IMR-90 (cell line): ENCODE measurements at regions not wholly inside any gene's neighbourhood (a gene's known extent, or its start where the extent isn't known, plus 50 kb on each side); places are given as distances from the start of the nearest gene placed in this dataset.
A peak's percentile ranks its signal among the peaks of the same experiment; 100 is the strongest.

Experiments
- ATAC-seq: fragments of 200-7000 bp; cut with Tn5 transposase; 2 replicates; pipeline ENCODE4 v1.9.1; 2020; ENCODE audit warnings: low read depth, mild to moderate bottlenecking, moderate library complexity
- BruUV-seq: library from RNA; stranded (reverse); fragments of 400-500 nt; replicated peaks from 2 replicates; lab custom pipeline; 2021; lab: Mats Ljungman, UMichigan
- CTCF ChIA-PET: fragments of 300-600 bp; formaldehyde crosslinking; extraction: SDS; loops from one replicate; lab custom pipeline; 2021; ENCODE audit warnings: antibody characterized with exemption; lab: Yijun Ruan, JAX
- POLR2A ChIA-PET: fragments of 300-600 bp; sonication (Branson Sonifier 250); formaldehyde crosslinking; loops from one replicate; lab custom pipeline; 2022; ENCODE audit warnings: antibody characterized with exemption; ENCODE audit not compliant: unreplicated experiment; lab: Charles Lee
- DNase-seq: peaks from one replicate; pipeline ENCODE4 v3.0.0; 2013
- H2AFZ ChIP-seq: replicated peaks from 2 replicates; pipeline ENCODE3; 2013; ENCODE audit warnings: low read length, mild to moderate bottlenecking; ENCODE audit not compliant: poor library complexity
- H2AK5ac ChIP-seq: 2 replicates; pipeline ENCODE4 v1.6.1; 2013; ENCODE audit warnings: low read depth, low read length, inconsistent platforms
- H2AK9ac ChIP-seq: replicated peaks from 2 replicates; pipeline ENCODE3; 2013; ENCODE audit warnings: mild to moderate bottlenecking, low read depth, low read length, moderate library complexity; ENCODE audit not compliant: poor library complexity
- H2BK120ac ChIP-seq: 2 replicates; pipeline ENCODE4 v1.6.1; 2013; ENCODE audit warnings: low read depth, low read length, inconsistent platforms
- H2BK15ac ChIP-seq: 3 replicates; pipeline ENCODE4 v1.6.1; 2013; ENCODE audit warnings: low read depth, low read length, inconsistent platforms
- H2BK20ac ChIP-seq: 2 replicates; pipeline ENCODE4 v1.6.1; 2013; ENCODE audit warnings: low read depth, mild to moderate bottlenecking, inconsistent platforms, low read length, moderate library complexity
- H2BK5ac ChIP-seq: 2 replicates; pipeline ENCODE4 v1.6.1; 2013; ENCODE audit warnings: mild to moderate bottlenecking, low read depth, low read length, inconsistent platforms; ENCODE audit not compliant: poor library complexity, severe bottlenecking
- H3K14ac ChIP-seq: replicated peaks from 2 replicates; pipeline ENCODE4 v1.6.1; 2013; ENCODE audit warnings: low read depth, low read length, inconsistent platforms
- H3K18ac ChIP-seq: 2 replicates; pipeline ENCODE4 v1.6.1; 2013; ENCODE audit warnings: low read depth, low read length, control low read depth
- H3K23ac ChIP-seq: 2 replicates; pipeline ENCODE4 v1.6.1; 2013; ENCODE audit warnings: low read depth, low read length, inconsistent platforms
- H3K27ac ChIP-seq: 2 replicates; pipeline ENCODE4 v1.5.1; 2013; ENCODE audit warnings: mild to moderate bottlenecking, control low read depth, low read length; ENCODE audit not compliant: insufficient read depth
- H3K27me3 ChIP-seq: 2 replicates; pipeline ENCODE4 v1.6.1; 2013; ENCODE audit warnings: low read length; ENCODE audit not compliant: control insufficient read depth, insufficient read depth
- H3K36me3 ChIP-seq: 2 replicates; pipeline ENCODE4 v1.6.1; 2013; ENCODE audit warnings: low read length, mixed read lengths; ENCODE audit not compliant: control insufficient read depth, insufficient read depth
- H3K4ac ChIP-seq: 2 replicates; pipeline ENCODE4 v1.6.1; 2013; ENCODE audit warnings: low read depth, low read length, inconsistent platforms
- H3K4me1 ChIP-seq: 2 replicates; pipeline ENCODE4 v1.6.1; 2013; ENCODE audit warnings: low read length, mixed read lengths; ENCODE audit not compliant: control insufficient read depth, insufficient read depth
- H3K4me2 ChIP-seq: 2 replicates; pipeline ENCODE4 v1.6.1; 2013; ENCODE audit warnings: low read depth, mild to moderate bottlenecking, control low read depth, low read length, moderate library complexity
- H3K4me3 ChIP-seq: 2 replicates; pipeline ENCODE4 v1.5.1; 2013; ENCODE audit warnings: low read depth, mild to moderate bottlenecking, control low read depth, low read length, moderate library complexity; ENCODE audit not compliant: insufficient read depth
- H3K56ac ChIP-seq: 2 replicates; pipeline ENCODE4 v1.6.1; 2013; ENCODE audit warnings: low read length, inconsistent platforms; ENCODE audit not compliant: insufficient read depth; ENCODE audit errors: extremely low read depth
- H3K79me1 ChIP-seq, 2 experiments: 2 replicates each; pipeline ENCODE4 v1.6.1; 2013; ENCODE audit warnings: low read length in 2 of 2, inconsistent platforms in 1 of 2, low read depth in 1 of 2
- H3K9ac ChIP-seq: 2 replicates; pipeline ENCODE4 v1.6.1; 2013; ENCODE audit warnings: low read depth, low read length, control low read depth
- H3K9me1 ChIP-seq: 2 replicates; pipeline ENCODE4 v1.6.1; 2013; ENCODE audit warnings: low read length, inconsistent platforms; ENCODE audit not compliant: insufficient read depth
- H3K9me3 ChIP-seq: 2 replicates; pipeline ENCODE4 v1.6.1; 2013; ENCODE audit warnings: low read length; ENCODE audit not compliant: control insufficient read depth, insufficient read depth
- H4K20me1 ChIP-seq: 2 replicates; pipeline ENCODE4 v1.6.1; 2013; ENCODE audit warnings: low read length, inconsistent platforms; ENCODE audit not compliant: insufficient read depth
- H4K5ac ChIP-seq: 2 replicates; pipeline ENCODE4 v1.6.1; 2013; ENCODE audit warnings: mild to moderate bottlenecking, low read depth, low read length, control low read depth
- H4K8ac ChIP-seq, 2 experiments: 2 replicates each; pipeline ENCODE4 v1.6.1; 2013; ENCODE audit warnings: low read depth in 2 of 2, low read length in 2 of 2, control low read depth in 1 of 2, inconsistent platforms in 1 of 2
- H4K91ac ChIP-seq: 2 replicates; pipeline ENCODE4 v1.6.1; 2013; ENCODE audit warnings: low read depth, low read length, inconsistent platforms; ENCODE audit not compliant: insufficient read depth
- BHLHE40 ChIP-seq: fragments of 150-350 bp; IDR thresholded peaks from 2 replicates; pipeline ENCODE4 v1.6.1; 2016; ENCODE audit warnings: mild to moderate bottlenecking, low read depth, low read length
- MAFK ChIP-seq: IDR thresholded peaks from 2 replicates; pipeline ENCODE4 v1.6.1; 2012; ENCODE audit warnings: low read depth, low read length, improper control_type of control experiment
- MAZ ChIP-seq: IDR thresholded peaks from 2 replicates; pipeline ENCODE4 v1.6.1; 2012; ENCODE audit warnings: low read depth, mild to moderate bottlenecking, low read length, improper control_type of control experiment, moderate library complexity, borderline replicate concordance
- MXI1 ChIP-seq: IDR thresholded peaks from 2 replicates; pipeline ENCODE4 v1.6.1; 2012; ENCODE audit warnings: low read depth, mild to moderate bottlenecking, low read length, moderate library complexity, borderline replicate concordance
- NFE2L2 ChIP-seq: fragments of 150-350 bp; IDR thresholded peaks from 2 replicates; pipeline ENCODE4 v1.6.1; 2016; ENCODE audit warnings: low read depth, mild to moderate bottlenecking, low read length
- POLR2A ChIP-seq: IDR thresholded peaks from 2 replicates; pipeline ENCODE4 v1.6.1; 2012; ENCODE audit warnings: mild to moderate bottlenecking, low read depth, low read length
- RCOR1 ChIP-seq: IDR thresholded peaks from 2 replicates; pipeline ENCODE4 v1.6.1; 2012; ENCODE audit warnings: mild to moderate bottlenecking, low read length, improper control_type of control experiment; ENCODE audit not compliant: insufficient replicate concordance
- RFX5 ChIP-seq: IDR thresholded peaks from 2 replicates; pipeline ENCODE4 v1.8.0; 2012; ENCODE audit warnings: low read depth, mild to moderate bottlenecking, low read length, moderate library complexity
- dilution Hi-C: fragments of 300-500 bp; cut with HindIII; formaldehyde crosslinking; loops from one replicate; pipeline ENCODE4 v1.14.3; 2018; ENCODE audit warnings: low sequenced_read_pairs; ENCODE audit not compliant: unreplicated experiment
- in situ Hi-C: fragments of 300-500 bp; cut with MboI; formaldehyde crosslinking; loops from 3 replicates; pipeline ENCODE4 v1.14.3; 2019; ENCODE audit warnings: low sequenced_read_pairs, inconsistent platforms, mixed read lengths
- intact Hi-C: fragments of 100-400 bp; cut with micrococcal nuclease; formaldehyde crosslinking; loops from 2 replicates; pipeline ENCODE4 v1.10.0; 2022

- no peaks in the 10 kb centered on the region for H4K20me1 ChIP-seq
- BruUV-seq, result no TSS peak
- no peaks in the 10 kb centered on the region for H3K79me1 ChIP-seq
- ChIA-PET CTCF (no interaction called here), POLR2A (no interaction called here)
- no peaks in the 10 kb centered on the region for H3K27me3 ChIP-seq
- H3K9ac ChIP-seq, result 0 out of 2 replicates have a peak overlapping the region, but pooled peaks have one; percentile 45
- TF ChIP-seq RFX5 (no peak), MXI1 (no peak), BHLHE40 (no peak), RCOR1 (no peak), NFE2L2 (no peak), MAZ (no peak), POLR2A (no peak), MAFK (no peak)
- peaks cover 12% of the 10 kb centered on the region for H3K4me1 ChIP-seq
- no peak overlapping the region for H3K4me3 ChIP-seq
- peak overlapping the region; percentile 84; the same call in 2 of the 3 replicates for H2BK15ac ChIP-seq
- H3K4me2 ChIP-seq, result peak overlapping the region; percentile 61; the same call in 1 of the 2 replicates
- H3K56ac ChIP-seq, result peak overlapping the region; percentile 22; the same call in 1 of the 2 replicates
- no peak overlapping the region for H2AK9ac ChIP-seq
- in situ Hi-C loops, result no loop called here
- ATAC-seq (no peak), DNase-seq (no peak)
- H4K8ac ChIP-seq, result peak overlapping the region; percentile 43 to 63
- H3K9me3 ChIP-seq, result peaks cover 1% of the 10 kb centered on the region; the same call in 1 of the 2 replicates
- H3K36me3 ChIP-seq, result no peaks in the 10 kb centered on the region
- H3K4ac ChIP-seq, result peak overlapping the region; percentile 62
- peak overlapping the region; percentile 55; the same call in 1 of the 2 replicates for H2AK5ac ChIP-seq
- peak overlapping the region; percentile 100 for H3K18ac ChIP-seq
- H3K14ac ChIP-seq, result peak overlapping the region; percentile 41
- H4K91ac ChIP-seq, result peak overlapping the region; percentile 72
- H3K27ac ChIP-seq, result peak overlapping the region; percentile 78
- H2BK120ac ChIP-seq, result peak overlapping the region; percentile 78
- no peak overlapping the region for H2AFZ ChIP-seq
- intact Hi-C loops, result loop anchor here (1.0 to 10.0 kb wide), 2 partner anchors 280 to 303 kb away; no protein-coding TSS in a partner anchor
- peak overlapping the region; percentile 63 for H2BK20ac ChIP-seq
- H3K9me1 ChIP-seq, result peaks cover 3% of the 10 kb centered on the region; the same call in 1 of the 2 replicates
- dilution Hi-C loops, result no loop called here
- H2BK5ac ChIP-seq, result peak overlapping the region; percentile 99
- H4K5ac ChIP-seq, result peak overlapping the region; percentile 99
- H3K23ac ChIP-seq, result 0 out of 2 replicates have a peak overlapping the region, but pooled peaks have one; percentile 4
Observed at GRCh38 chrX:3244955-3245354, 101.5 kb downstream of the MXRA5 start.
